Endodermal cell (in vitro differentiated cells): ENCODE measurements at regions not wholly inside any gene's neighbourhood (a gene's known extent, or its start where the extent isn't known, plus 50 kb on each side); places are given as distances from the start of the nearest gene placed in this dataset.

Experiments
- DNase-seq: peaks from one replicate; pipeline ENCODE4 v3.0.0-alpha.2; 2017
- H3K27ac ChIP-seq: 2 replicates; pipeline ENCODE4 v1.5.1; 2013; ENCODE audit warnings: mild to moderate bottlenecking, low read depth, low read length, moderate library complexity
- H3K27me3 ChIP-seq: 2 replicates; pipeline ENCODE4 v1.6.1; 2013; ENCODE audit warnings: mild to moderate bottlenecking, low read length, moderate library complexity; ENCODE audit not compliant: insufficient read depth, control insufficient read depth, poor library complexity, severe bottlenecking
- H3K36me3 ChIP-seq: 2 replicates; pipeline ENCODE4 v1.7.0; 2013; ENCODE audit warnings: mild to moderate bottlenecking, low read length, moderate library complexity; ENCODE audit not compliant: control insufficient read depth, insufficient read depth
- H3K4me1 ChIP-seq: one replicate; pipeline ENCODE4 v1.7.0; 2013; ENCODE audit warnings: low read length; ENCODE audit not compliant: control insufficient read depth, insufficient read depth
- H3K4me3 ChIP-seq: 2 replicates; pipeline ENCODE4 v1.5.1; 2013; ENCODE audit warnings: mild to moderate bottlenecking, low read length, moderate library complexity
- H3K9ac ChIP-seq: 2 replicates; pipeline ENCODE4 v1.6.1; 2013; ENCODE audit warnings: mild to moderate bottlenecking, low read length, moderate library complexity; ENCODE audit not compliant: poor library complexity, severe bottlenecking; ENCODE audit errors: extremely low read depth
- H3K9me3 ChIP-seq: 2 replicates; pipeline ENCODE4 v1.6.1; 2013; ENCODE audit warnings: mild to moderate bottlenecking, low read length, moderate library complexity; ENCODE audit not compliant: control insufficient read depth
- H3K27ac Mint-ChIP-seq: 2 replicates; pipeline ENCODE4 v1.8.0; 2020; ENCODE audit warnings: mixed read lengths
- H3K27me3 Mint-ChIP-seq: 2 replicates; pipeline ENCODE4 v1.8.0; 2021; ENCODE audit warnings: mild to moderate bottlenecking, mixed read lengths; ENCODE audit not compliant: insufficient read depth
- H3K36me3 Mint-ChIP-seq: 2 replicates; pipeline ENCODE4 v1.8.0; 2020; ENCODE audit warnings: low read depth, mixed read lengths
- H3K4me1 Mint-ChIP-seq: 2 replicates; pipeline ENCODE4 v1.8.0; 2020; ENCODE audit warnings: mixed read lengths
- H3K4me3 Mint-ChIP-seq: 2 replicates; pipeline ENCODE4 v1.8.0; 2020; ENCODE audit warnings: mild to moderate bottlenecking, moderate library complexity, mixed read lengths
- H3K9me3 Mint-ChIP-seq: 2 replicates; pipeline ENCODE4 v1.8.0; 2020; ENCODE audit warnings: mild to moderate bottlenecking, mixed read lengths
- CTCF ChIP-seq: fragments of 200-600 bp; sonication (generic); conservative IDR thresholded peaks from 2 replicates; pipeline ENCODE4 v1.5.0; 2021; ENCODE audit warnings: antibody characterized with exemption, mild to moderate bottlenecking
- WGBS, 2 experiments: methylation state at CpG; one replicate each; pipeline versions ENCODE4 v1.1.5 to v1.1.7; 2013; ENCODE audit warnings: missing lambda C conversion rate in 2 of 2, mixed read lengths in 1 of 2; ENCODE audit not compliant: insufficient coverage in 1 of 2, insufficient read length in 1 of 2; 5-methylcytosine and 5-hydroxymethylcytosine counted together

- Mint-ChIP-seq H3K27me3 (no peaks in the 10 kb centered on the region), H3K9me3 (peaks cover 4% of the 10 kb centered on the region), H3K36me3 (no peaks in the 10 kb centered on the region), H3K4me3 (no peak overlapping the region), H3K27ac (no peak overlapping the region), H3K4me1 (peaks cover 12% of the 10 kb centered on the region)
- no peak overlapping the region for H3K9ac ChIP-seq
- no peaks in the 10 kb centered on the region for H3K36me3 ChIP-seq
- H3K27ac ChIP-seq, result peak overlapping the region; percentile 66
- WGBS, 2 experiments, result 81 to 86% methylated on average over 2 to 3 of the region's 3 CpGs
- H3K9me3 ChIP-seq, result no peaks in the 10 kb centered on the region
- H3K4me3 ChIP-seq, result no peak overlapping the region
- TF ChIP-seq CTCF, result no peak
- no peaks in the 10 kb centered on the region for H3K27me3 ChIP-seq
- no peak for DNase-seq
- peaks cover 4% of the 10 kb centered on the region for H3K4me1 ChIP-seq
Measured at GRCh38 chr17:55668312-55668920, 54.2 kb downstream of the TMEM100 start.

- Histone ChIP-seq H3K4me3 (no peak overlapping the region), H3K36me3 (no peaks in the 10 kb centered on the region), H3K9ac (no peak overlapping the region), H3K27me3 (no peaks in the 10 kb centered on the region), H3K9me3 (no peaks in the 10 kb centered on the region), H3K4me1 (peaks cover 4% of the 10 kb centered on the region), H3K27ac (no peak overlapping the region)
- Mint-ChIP-seq H3K27ac (no peak overlapping the region), H3K4me1 (peaks cover 12% of the 10 kb centered on the region), H3K36me3 (no peaks in the 10 kb centered on the region), H3K4me3 (no peak overlapping the region), H3K27me3 (no peaks in the 10 kb centered on the region), H3K9me3 (peaks cover 3% of the 10 kb centered on the region)
- TF ChIP-seq CTCF, result no peak
- 33 to 80% methylated on average over 1 to 2 of the region's 2 CpGs for WGBS, 2 experiments
- DNase-seq, result no peak
Measured at GRCh38 chr17:55666806-55667205, 55.9 kb downstream of the TMEM100 start.

GRCh38 chr17:55664287-55664686 lies 58.4 kb downstream of the TMEM100 start:
- Mint-ChIP-seq H3K36me3 (no peaks in the 10 kb centered on the region), H3K27ac (no peak overlapping the region), H3K4me3 (no peak overlapping the region), H3K4me1 (peaks cover 14% of the 10 kb centered on the region), H3K27me3 (no peaks in the 10 kb centered on the region), H3K9me3 (no peaks in the 10 kb centered on the region)
- Histone ChIP-seq H3K36me3 (no peaks in the 10 kb centered on the region), H3K9me3 (no peaks in the 10 kb centered on the region), H3K4me3 (no peak overlapping the region), H3K9ac (no peak overlapping the region), H3K4me1 (peaks cover 7% of the 10 kb centered on the region), H3K27me3 (no peaks in the 10 kb centered on the region), H3K27ac (no peak overlapping the region)
- TF ChIP-seq CTCF, result no peak
- no peak for DNase-seq
- 83 to 89% methylated on average over 1 to 3 of the region's 3 CpGs for WGBS, 2 experiments
